NT2/D1 (cell line): ENCODE measurements at regions not wholly inside any gene's neighbourhood (a gene's known extent, or its start where the extent isn't known, plus 50 kb on each side); places are given as distances from the start of the nearest gene placed in this dataset.

Source experiments
- SUZ12 ChIP-seq: IDR thresholded peaks from 2 replicates; pipeline ENCODE4 v1.6.1; 2011; ENCODE audit not compliant: insufficient read length, insufficient read depth; ENCODE audit errors: extremely low read depth
- YY1 ChIP-seq: IDR thresholded peaks from 2 replicates; pipeline ENCODE4 v1.6.1; 2011; ENCODE audit not compliant: insufficient read length, insufficient read depth
- ZNF274 ChIP-seq: IDR thresholded peaks from 2 replicates; pipeline ENCODE4 v1.6.1; 2011; ENCODE audit warnings: mild to moderate bottlenecking, low read depth, low read length

DNA sequence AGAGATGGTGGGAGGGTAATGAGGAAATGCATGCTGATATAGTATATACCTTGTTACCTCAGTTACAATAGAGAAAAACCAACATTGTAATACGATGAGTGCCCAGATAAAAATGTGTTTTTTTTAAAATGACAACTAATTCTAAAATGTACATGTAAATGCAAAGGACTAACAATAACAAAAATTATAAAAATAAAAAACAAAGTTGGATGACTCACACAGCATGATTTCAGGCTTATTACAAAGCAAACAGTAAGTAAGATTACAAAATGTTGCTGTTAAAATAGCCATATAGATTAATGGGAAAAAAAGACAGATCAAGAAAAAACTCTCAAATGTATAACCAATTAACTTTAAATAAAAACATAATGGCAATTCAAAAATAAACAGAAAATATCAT, 1099.4 kb downstream of the FSCB start:
- TF ChIP-seq SUZ12 (no peak), ZNF274 (no peak), YY1 (no peak)
